MCF 10A (cell line): ENCODE measurements at regions not wholly inside any gene's neighbourhood (a gene's known extent, or its start where the extent isn't known, plus 50 kb on each side); places are given as distances from the start of the nearest gene placed in this dataset.

Experiments
- BruUV-seq: library from RNA; stranded (reverse); fragments of 400-500 nt; replicated peaks from 2 replicates; lab custom pipeline; 2021; lab: Mats Ljungman, UMichigan
- CTCF ChIA-PET: fragments of 300-600 bp; sonication (Branson Sonifier 250); formaldehyde crosslinking; extraction: SDS; loops from one replicate; lab custom pipeline; 2021; ENCODE audit warnings: antibody characterized with exemption, inconsistent platforms; lab: Yijun Ruan, JAX
- POLR2A ChIA-PET: fragments of 300-600, 350-650 bp; sonication (Branson Sonifier 250); formaldehyde crosslinking; extraction: SDS; loops from one replicate; lab custom pipeline; 2020; ENCODE audit warnings: antibody characterized with exemption, inconsistent platforms; lab: Yijun Ruan, JAX
- DNase-seq: peaks from one replicate; pipeline ENCODE4 v3.0.0-alpha.2; 2018; ENCODE audit not compliant: unreplicated experiment
- H3K27ac Mint-ChIP-seq: one replicate; pipeline ENCODE4 v1.8.0; 2022; ENCODE audit warnings: mild to moderate bottlenecking, low read depth, mixed read lengths; ENCODE audit not compliant: unreplicated experiment
- H3K27me3 Mint-ChIP-seq: one replicate; pipeline ENCODE4 v1.8.0; 2022; ENCODE audit warnings: mixed read lengths; ENCODE audit not compliant: insufficient read depth, unreplicated experiment
- H3K36me3 Mint-ChIP-seq: one replicate; pipeline ENCODE4 v1.8.0; 2022; ENCODE audit warnings: mild to moderate bottlenecking, moderate library complexity, mixed read lengths; ENCODE audit not compliant: insufficient read depth, unreplicated experiment
- H3K4me1 Mint-ChIP-seq: one replicate; pipeline ENCODE4 v1.8.0; 2022; ENCODE audit warnings: mixed read lengths; ENCODE audit not compliant: insufficient read depth, unreplicated experiment
- H3K4me3 Mint-ChIP-seq: one replicate; pipeline ENCODE4 v1.8.0; 2022; ENCODE audit warnings: mild to moderate bottlenecking, moderate library complexity, mixed read lengths; ENCODE audit not compliant: unreplicated experiment
- H3K9me3 Mint-ChIP-seq: one replicate; pipeline ENCODE4 v1.8.0; 2022; ENCODE audit warnings: mixed read lengths; ENCODE audit not compliant: unreplicated experiment
- CTCF ChIP-seq: fragments of 200-600 bp; IDR thresholded peaks from one replicate; pipeline ENCODE4 v1.8.0; 2022; ENCODE audit warnings: antibody characterized with exemption, mild to moderate bottlenecking; ENCODE audit not compliant: unreplicated experiment
- intact Hi-C: fragments of 100-400 bp; cut with micrococcal nuclease; formaldehyde crosslinking; loops from 2 replicates; pipeline ENCODE4 v1.14.1; 2022

- H3K9me3 Mint-ChIP-seq: no peaks in the 10 kb centered on the region
- TF ChIP-seq CTCF: no peak
- BruUV-seq: no TSS peak
- POLR2A ChIA-PET: no interaction called here
- no peak for DNase-seq
- no peak overlapping the region for H3K4me3 Mint-ChIP-seq
- H3K27me3 Mint-ChIP-seq: peaks cover 55% of the 10 kb centered on the region
- no peak overlapping the region for H3K27ac Mint-ChIP-seq
- H3K4me1 Mint-ChIP-seq: no peaks in the 10 kb centered on the region
- H3K36me3 Mint-ChIP-seq: no peaks in the 10 kb centered on the region
- intact Hi-C loops: no loop called here
- CTCF ChIA-PET: interaction anchor here (1.1 kb wide), 1 partner anchor 620 kb away, joined by 3 read pairs; no protein-coding TSS in a partner anchor
Observed at GRCh38 chr17:5644065-5644464, 59.8 kb upstream of the NLRP1 start.

GRCh38 chr17:5651348-5651747 lies 67.0 kb upstream of the NLRP1 start:
- ChIA-PET CTCF (no interaction called here), POLR2A (interaction anchor here (1.0 kb wide), 1 partner anchor 25 kb away, joined by 3 read pairs; no protein-coding TSS in a partner anchor)
- DNase-seq: no peak
- no peaks in the 10 kb centered on the region for H3K36me3 Mint-ChIP-seq
- no peak overlapping the region for H3K4me3 Mint-ChIP-seq
- H3K27ac Mint-ChIP-seq: no peak overlapping the region
- H3K9me3 Mint-ChIP-seq: peaks cover 17% of the 10 kb centered on the region
- intact Hi-C loops: no loop called here
- H3K27me3 Mint-ChIP-seq: peaks cover 63% of the 10 kb centered on the region
- H3K4me1 Mint-ChIP-seq: no peaks in the 10 kb centered on the region
- TF ChIP-seq CTCF: no peak
- BruUV-seq: no TSS peak

- no peaks in the 10 kb centered on the region for H3K36me3 Mint-ChIP-seq
- no peak for DNase-seq
- ChIA-PET POLR2A (no interaction called here), CTCF (no interaction called here)
- TF ChIP-seq CTCF: no peak
- BruUV-seq: no TSS peak
- peaks cover 64% of the 10 kb centered on the region for H3K27me3 Mint-ChIP-seq
- no peaks in the 10 kb centered on the region for H3K9me3 Mint-ChIP-seq
- no peak overlapping the region for H3K4me3 Mint-ChIP-seq
- H3K4me1 Mint-ChIP-seq: no peaks in the 10 kb centered on the region
- intact Hi-C loops: no loop called here
- no peak overlapping the region for H3K27ac Mint-ChIP-seq
Observed at GRCh38 chr17:5661491-5662125, 77.3 kb upstream of the NLRP1 start.

GRCh38 chr17:5662409-5663085 lies 78.2 kb upstream of the NLRP1 start:
- no peak for TF ChIP-seq CTCF
- BruUV-seq: no TSS peak
- no peak overlapping the region for H3K27ac Mint-ChIP-seq
- POLR2A ChIA-PET: no interaction called here
- no peak for DNase-seq
- CTCF ChIA-PET: interaction anchor here (0.7 kb wide), 1 partner anchor 145 kb away, joined by 3 read pairs; no protein-coding TSS in a partner anchor
- H3K9me3 Mint-ChIP-seq: no peaks in the 10 kb centered on the region
- no peak overlapping the region for H3K4me3 Mint-ChIP-seq
- intact Hi-C loops: no loop called here
- H3K4me1 Mint-ChIP-seq: no peaks in the 10 kb centered on the region
- peaks cover 64% of the 10 kb centered on the region for H3K27me3 Mint-ChIP-seq
- H3K36me3 Mint-ChIP-seq: no peaks in the 10 kb centered on the region
